K562 (cell line): ENCODE measurements at regions not wholly inside any gene's neighbourhood (a gene's known extent, or its start where the extent isn't known, plus 50 kb on each side); places are given as distances from the start of the nearest gene placed in this dataset.

Experiments used
- BDP1 ChIP-seq: IDR thresholded peaks from 3 replicates; pipeline ENCODE4 v1.6.1; 2011; ENCODE audit not compliant: insufficient read length, insufficient read depth
- EZH2 ChIP-seq: IDR thresholded peaks from 2 replicates; pipeline ENCODE4 v1.6.1; 2012; ENCODE audit warnings: low read depth, mild to moderate bottlenecking, inconsistent platforms, low read length, borderline replicate concordance
- HDAC6 ChIP-seq: IDR thresholded peaks from 2 replicates; pipeline ENCODE4 v1.6.1; 2012; ENCODE audit warnings: low read depth, mild to moderate bottlenecking, control low read depth, inconsistent platforms, low read length, moderate library complexity
- KDM5B ChIP-seq: fragments of 200-600 bp; sonication (generic); IDR thresholded peaks from 2 replicates; pipeline ENCODE4 v1.6.1; 2012; ENCODE audit warnings: low read depth, mild to moderate bottlenecking, moderate library complexity, low read length, control low read depth, inconsistent platforms; ENCODE audit not compliant: insufficient replicate concordance
- RAD21 ChIP-seq, 2 experiments: fragments of 250-450 bp in 1 of 2; fragments of 450-650 bp in 1 of 2; sonication (Bioruptor Pico) in 1 of 2; formaldehyde crosslinking in 1 of 2; IDR thresholded peaks in 1 of 2; conservative IDR thresholded peaks in 1 of 2; 2 replicates each; pipeline versions ENCODE4 v1.4.0 to v1.8.0; 2020 to 2022; ENCODE audit warnings: mild to moderate bottlenecking in 2 of 2, moderate library complexity in 1 of 2
- TEAD1 ChIP-seq, 2 experiments: fragments of 450-650 bp in 1 of 2; sonication (generic) in 1 of 2; formaldehyde crosslinking; IDR thresholded peaks; 2 replicates each; pipeline versions ENCODE4 v1.4.0 to v1.8.0; 2020 to 2022; ENCODE audit warnings: mild to moderate bottlenecking in 2 of 2, missing genetic modification reagents in 1 of 2
- ZNF707 ChIP-seq: fragments of 250-450 bp; sonication (Bioruptor Pico); conservative IDR thresholded peaks from 2 replicates; pipeline ENCODE4 v1.8.0; 2022; ENCODE audit warnings: inconsistent platforms, mild to moderate bottlenecking, moderate library complexity
- TF ChIP-seq, protein P1 (sequence below), 2 experiments: IDR thresholded peaks; 2 replicates each; pipeline ENCODE4 v1.6.1; 2012; ENCODE audit warnings: improper control_type of control experiment in 2 of 2, low read depth in 2 of 2, low read length in 2 of 2, borderline replicate concordance in 1 of 2
- TF ChIP-seq, protein P2 (sequence below), 3 experiments: IDR thresholded peaks in 2 of 3; conservative IDR thresholded peaks in 1 of 3; 2 replicates each; pipeline ENCODE4 v1.5.1; 2011 to 2012; ENCODE audit warnings: low read length in 3 of 3, mild to moderate bottlenecking in 3 of 3, control low read depth in 2 of 3, improper control_type of control experiment in 1 of 3, inconsistent platforms in 1 of 3, low read depth in 1 of 3, mixed read lengths in 1 of 3, moderate library complexity in 1 of 3; ENCODE audit not compliant: insufficient read depth in 2 of 3
- TF ChIP-seq, protein P3 (sequence below): sonication (generic); formaldehyde crosslinking; IDR thresholded peaks from 2 replicates; pipeline ENCODE4 v1.8.0; 2023; ENCODE audit warnings: missing genetic modification reagents, mild to moderate bottlenecking, borderline replicate concordance

DNA sequence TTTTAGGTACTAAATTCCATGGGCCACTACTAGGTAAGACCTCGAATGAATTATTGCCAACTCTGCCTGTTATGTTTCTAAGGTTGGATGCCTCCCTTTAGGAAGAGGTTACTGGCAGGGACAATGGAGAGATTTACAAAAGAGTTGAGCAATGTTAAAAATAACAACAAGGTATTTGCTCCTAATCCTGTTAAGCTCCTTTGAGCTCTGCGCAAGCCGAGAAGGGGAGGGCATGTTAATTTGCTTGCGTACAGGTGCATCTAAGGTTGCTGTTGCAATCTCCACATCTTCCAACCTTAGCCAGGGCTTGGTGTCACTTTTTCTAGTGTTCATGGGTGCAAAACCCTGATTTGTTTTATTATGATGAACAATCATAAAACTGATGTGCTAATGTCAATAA lies 161.5 kb upstream of the TPM1 start:
- TF ChIP-seq ZNF707 (no peak), KDM5B (no peak), RAD21 (CRISPR knock-in tag; conservative IDR thresholded peaks at IDR 0.05 in 1 of 2, IDR thresholded peaks at IDR 0.05 in 1 of 2) (no peak), EZH2 (no peak), TEAD1 (CRISPR knock-in tag; IDR thresholded peaks at IDR 0.05) (no peak), BDP1 (no peak), HDAC6 (no peak)
- TF ChIP-seq, protein P1, sequence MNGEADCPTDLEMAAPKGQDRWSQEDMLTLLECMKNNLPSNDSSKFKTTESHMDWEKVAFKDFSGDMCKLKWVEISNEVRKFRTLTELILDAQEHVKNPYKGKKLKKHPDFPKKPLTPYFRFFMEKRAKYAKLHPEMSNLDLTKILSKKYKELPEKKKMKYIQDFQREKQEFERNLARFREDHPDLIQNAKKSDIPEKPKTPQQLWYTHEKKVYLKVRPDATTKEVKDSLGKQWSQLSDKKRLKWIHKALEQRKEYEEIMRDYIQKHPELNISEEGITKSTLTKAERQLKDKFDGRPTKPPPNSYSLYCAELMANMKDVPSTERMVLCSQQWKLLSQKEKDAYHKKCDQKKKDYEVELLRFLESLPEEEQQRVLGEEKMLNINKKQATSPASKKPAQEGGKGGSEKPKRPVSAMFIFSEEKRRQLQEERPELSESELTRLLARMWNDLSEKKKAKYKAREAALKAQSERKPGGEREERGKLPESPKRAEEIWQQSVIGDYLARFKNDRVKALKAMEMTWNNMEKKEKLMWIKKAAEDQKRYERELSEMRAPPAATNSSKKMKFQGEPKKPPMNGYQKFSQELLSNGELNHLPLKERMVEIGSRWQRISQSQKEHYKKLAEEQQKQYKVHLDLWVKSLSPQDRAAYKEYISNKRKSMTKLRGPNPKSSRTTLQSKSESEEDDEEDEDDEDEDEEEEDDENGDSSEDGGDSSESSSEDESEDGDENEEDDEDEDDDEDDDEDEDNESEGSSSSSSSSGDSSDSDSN (IDR thresholded peaks at IDR 0.05; ENCODE audit: borderline replicate concordance in 1 of 2, low read depth in 2 of 2, low read length in 2 of 2): no peak
- TF ChIP-seq, protein P2, sequence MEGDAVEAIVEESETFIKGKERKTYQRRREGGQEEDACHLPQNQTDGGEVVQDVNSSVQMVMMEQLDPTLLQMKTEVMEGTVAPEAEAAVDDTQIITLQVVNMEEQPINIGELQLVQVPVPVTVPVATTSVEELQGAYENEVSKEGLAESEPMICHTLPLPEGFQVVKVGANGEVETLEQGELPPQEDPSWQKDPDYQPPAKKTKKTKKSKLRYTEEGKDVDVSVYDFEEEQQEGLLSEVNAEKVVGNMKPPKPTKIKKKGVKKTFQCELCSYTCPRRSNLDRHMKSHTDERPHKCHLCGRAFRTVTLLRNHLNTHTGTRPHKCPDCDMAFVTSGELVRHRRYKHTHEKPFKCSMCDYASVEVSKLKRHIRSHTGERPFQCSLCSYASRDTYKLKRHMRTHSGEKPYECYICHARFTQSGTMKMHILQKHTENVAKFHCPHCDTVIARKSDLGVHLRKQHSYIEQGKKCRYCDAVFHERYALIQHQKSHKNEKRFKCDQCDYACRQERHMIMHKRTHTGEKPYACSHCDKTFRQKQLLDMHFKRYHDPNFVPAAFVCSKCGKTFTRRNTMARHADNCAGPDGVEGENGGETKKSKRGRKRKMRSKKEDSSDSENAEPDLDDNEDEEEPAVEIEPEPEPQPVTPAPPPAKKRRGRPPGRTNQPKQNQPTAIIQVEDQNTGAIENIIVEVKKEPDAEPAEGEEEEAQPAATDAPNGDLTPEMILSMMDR (IDR thresholded peaks at IDR 0.05 in 2 of 3, conservative IDR thresholded peaks at IDR 0.05 in 1 of 3; ENCODE audit: insufficient read depth in 2 of 3, low read depth in 1 of 3, low read length in 3 of 3): no peak
- TF ChIP-seq, protein P3, sequence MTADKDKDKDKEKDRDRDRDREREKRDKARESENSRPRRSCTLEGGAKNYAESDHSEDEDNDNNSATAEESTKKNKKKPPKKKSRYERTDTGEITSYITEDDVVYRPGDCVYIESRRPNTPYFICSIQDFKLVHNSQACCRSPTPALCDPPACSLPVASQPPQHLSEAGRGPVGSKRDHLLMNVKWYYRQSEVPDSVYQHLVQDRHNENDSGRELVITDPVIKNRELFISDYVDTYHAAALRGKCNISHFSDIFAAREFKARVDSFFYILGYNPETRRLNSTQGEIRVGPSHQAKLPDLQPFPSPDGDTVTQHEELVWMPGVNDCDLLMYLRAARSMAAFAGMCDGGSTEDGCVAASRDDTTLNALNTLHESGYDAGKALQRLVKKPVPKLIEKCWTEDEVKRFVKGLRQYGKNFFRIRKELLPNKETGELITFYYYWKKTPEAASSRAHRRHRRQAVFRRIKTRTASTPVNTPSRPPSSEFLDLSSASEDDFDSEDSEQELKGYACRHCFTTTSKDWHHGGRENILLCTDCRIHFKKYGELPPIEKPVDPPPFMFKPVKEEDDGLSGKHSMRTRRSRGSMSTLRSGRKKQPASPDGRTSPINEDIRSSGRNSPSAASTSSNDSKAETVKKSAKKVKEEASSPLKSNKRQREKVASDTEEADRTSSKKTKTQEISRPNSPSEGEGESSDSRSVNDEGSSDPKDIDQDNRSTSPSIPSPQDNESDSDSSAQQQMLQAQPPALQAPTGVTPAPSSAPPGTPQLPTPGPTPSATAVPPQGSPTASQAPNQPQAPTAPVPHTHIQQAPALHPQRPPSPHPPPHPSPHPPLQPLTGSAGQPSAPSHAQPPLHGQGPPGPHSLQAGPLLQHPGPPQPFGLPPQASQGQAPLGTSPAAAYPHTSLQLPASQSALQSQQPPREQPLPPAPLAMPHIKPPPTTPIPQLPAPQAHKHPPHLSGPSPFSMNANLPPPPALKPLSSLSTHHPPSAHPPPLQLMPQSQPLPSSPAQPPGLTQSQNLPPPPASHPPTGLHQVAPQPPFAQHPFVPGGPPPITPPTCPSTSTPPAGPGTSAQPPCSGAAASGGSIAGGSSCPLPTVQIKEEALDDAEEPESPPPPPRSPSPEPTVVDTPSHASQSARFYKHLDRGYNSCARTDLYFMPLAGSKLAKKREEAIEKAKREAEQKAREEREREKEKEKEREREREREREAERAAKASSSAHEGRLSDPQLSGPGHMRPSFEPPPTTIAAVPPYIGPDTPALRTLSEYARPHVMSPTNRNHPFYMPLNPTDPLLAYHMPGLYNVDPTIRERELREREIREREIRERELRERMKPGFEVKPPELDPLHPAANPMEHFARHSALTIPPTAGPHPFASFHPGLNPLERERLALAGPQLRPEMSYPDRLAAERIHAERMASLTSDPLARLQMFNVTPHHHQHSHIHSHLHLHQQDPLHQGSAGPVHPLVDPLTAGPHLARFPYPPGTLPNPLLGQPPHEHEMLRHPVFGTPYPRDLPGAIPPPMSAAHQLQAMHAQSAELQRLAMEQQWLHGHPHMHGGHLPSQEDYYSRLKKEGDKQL (CRISPR knock-in tag): no peak
